ENCODE measurements at regions not wholly inside any gene's neighbourhood (a gene's known extent, or its start where the extent isn't known, plus 50 kb on each side); places are given as distances from the start of the nearest gene placed in this dataset.
"Not testable (repeated sequence)": the region's sequence is repeated elsewhere in the genome, so short reads cannot be mapped to it uniquely, and the experiment has no call there.

DNA sequence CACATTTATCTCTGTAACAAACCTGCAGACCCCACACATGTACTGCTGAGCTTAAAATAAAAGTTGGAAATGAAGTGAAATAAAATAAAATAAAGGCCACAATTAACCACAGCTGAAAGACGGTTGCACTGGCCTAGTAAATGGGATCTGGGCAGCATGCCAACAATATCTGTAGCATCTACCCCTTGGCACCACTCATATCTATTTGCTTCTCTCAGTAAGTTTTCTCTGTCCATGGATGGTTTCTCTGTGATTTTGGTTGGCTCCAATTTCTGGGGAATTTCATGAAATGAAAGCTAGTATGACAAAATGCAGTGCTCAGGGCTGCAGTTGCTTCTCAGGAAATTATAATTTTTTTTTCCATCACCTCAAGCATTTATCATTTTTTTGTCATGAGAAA, 172.0 kb upstream of the IL15 start:
- DNase-seq = peak; percentile 11

DNA sequence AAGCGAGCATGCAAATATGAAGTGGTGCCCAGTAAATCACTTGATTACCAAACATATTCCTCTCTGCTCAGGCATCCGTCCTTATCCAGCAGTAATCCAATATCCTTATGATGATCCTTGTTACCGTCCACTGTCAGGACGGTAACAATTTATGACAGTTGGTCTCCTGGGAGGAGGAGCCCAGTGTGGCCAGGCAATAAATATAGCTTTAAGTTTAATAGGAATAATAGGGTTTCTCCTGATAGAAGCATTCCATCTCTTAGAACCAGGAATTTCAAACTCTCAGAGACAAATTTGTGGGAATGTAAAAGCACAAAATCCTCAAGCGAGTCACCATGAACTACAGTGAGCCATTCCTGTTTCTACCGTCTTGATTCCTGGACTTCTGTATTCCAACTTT, 171.2 kb upstream of the IL15 start:
- no peak for DNase-seq

- DNase-seq = no peak
Measured at GRCh38 chr4:141467225-141467624, 169.2 kb upstream of the IL15 start.

GRCh38 chr4:141469392-141469791, 167.0 kb upstream of the IL15 start:
- no peak for DNase-seq

GRCh38 chr4:141473026-141473540, 163.3 kb upstream of the IL15 start:
- DNase-seq = no peak

DNA sequence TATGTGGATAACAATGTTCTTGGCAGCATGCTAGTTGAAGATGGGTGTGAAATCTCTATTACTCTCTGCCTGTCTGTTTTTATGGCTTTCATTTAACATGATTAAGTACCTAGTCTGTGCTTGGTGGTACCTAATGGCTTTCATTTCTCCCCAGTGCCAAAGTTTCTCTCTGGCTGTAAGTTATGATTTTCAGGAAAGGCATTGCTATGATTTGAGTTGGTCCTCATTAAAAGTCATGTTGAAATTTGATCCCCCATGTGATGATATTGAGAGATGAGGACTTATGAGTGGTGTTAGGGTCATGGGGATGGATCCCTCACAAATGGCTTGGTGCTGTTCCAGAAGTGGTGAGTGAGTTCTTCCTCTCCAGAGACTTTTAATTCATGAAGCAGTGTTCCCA, 162.4 kb upstream of the IL15 start:
- DNase-seq = no peak

DNA sequence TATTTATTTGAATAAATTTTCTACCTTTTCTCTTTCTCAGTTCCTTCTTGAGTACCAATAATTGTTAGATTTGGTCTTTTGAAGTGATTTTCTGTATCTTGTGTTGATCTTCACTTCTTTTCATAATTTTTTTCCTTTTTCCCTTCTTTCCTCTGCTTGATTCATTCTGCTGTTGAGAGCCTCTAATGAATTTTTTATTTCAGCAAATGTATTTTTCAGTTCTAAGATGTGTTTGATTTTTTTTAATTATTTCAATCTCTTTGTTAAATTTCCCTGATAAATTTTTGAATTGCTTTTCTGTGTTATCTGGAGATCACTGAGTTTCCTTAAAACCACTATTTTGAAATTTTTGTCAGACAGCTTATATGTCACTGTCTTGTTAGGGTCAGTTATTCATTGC, 155.4 kb upstream of the IL15 start:
- no peak for DNase-seq

GRCh38 chr4:141484298-141484697, 152.1 kb upstream of the IL15 start:
- DNase-seq = not testable (repeated sequence)

GRCh38 chr4:141486375-141486997, 149.9 kb upstream of the IL15 start:
- no peak for DNase-seq

- no peak for DNase-seq
Measured at GRCh38 chr4:141497627-141498026, 138.8 kb upstream of the IL15 start.

- DNase-seq = no peak
Measured at GRCh38 chr4:141499261-141499853, 137.0 kb upstream of the IL15 start.

DNA sequence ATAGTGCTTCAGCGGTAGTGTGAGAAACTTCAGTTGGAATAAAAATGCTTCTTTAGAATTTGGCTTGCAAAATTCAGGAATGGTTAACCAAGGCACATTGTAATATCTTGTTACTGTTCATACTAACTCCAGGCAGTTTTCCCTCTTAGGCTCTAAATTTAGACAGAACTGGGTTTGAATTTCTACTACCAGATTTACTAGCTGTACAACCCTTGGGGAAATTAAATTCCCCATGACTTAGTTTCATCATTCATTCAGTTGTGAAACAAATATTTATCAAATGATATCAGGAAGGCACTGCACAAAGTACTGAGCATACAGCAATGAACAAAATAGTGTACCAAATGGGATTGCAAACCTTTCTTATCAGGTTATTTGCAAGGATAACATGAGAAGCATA, 135.0 kb upstream of the IL15 start:
- DNase-seq = no peak

DNA sequence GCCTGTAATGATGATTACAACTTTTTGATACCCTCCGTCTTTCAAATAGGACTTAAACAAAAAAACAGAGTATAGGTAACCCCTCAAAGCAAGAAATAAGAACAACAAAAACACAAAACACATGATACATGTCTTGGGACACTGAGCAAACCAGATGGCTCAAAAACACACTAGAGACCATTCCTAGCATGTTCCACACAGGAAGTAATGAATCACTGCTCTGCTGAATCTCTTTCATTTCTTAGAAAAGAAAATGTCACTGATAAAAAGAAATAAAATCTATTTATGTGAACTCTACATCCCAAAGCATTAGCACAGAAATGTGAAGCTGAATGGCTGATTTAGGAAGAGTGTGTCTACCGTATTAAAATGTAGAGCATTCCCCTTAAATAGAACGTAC, 134.5 kb upstream of the IL15 start:
- DNase-seq = no peak

GRCh38 chr4:141502755-141503154, 133.6 kb upstream of the IL15 start:
- DNase-seq = no peak

DNA sequence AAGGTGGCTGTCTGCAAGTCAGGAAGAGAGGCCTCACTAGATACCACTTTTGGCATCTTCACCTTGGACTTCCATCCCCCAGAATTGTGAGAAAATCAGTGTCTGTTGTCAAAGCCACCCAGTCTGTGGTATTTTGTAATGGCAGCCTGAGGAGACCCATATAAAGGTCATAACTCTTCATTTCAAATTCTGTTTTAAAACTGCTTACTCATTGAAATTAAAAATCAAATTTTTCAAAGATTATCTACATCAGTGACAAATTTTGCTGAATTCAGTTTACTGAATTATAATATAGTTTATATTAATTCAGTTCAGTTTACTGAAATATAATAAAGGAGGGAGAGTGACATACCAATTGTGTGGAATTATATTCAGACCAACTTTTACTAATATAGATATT, 133.1 kb upstream of the IL15 start:
- DNase-seq = no peak

- no peak for DNase-seq
Measured at GRCh38 chr4:141511055-141511454, 125.3 kb upstream of the IL15 start.

- no peak for DNase-seq
Measured at GRCh38 chr4:141513866-141514265, 122.5 kb upstream of the IL15 start.

DNA sequence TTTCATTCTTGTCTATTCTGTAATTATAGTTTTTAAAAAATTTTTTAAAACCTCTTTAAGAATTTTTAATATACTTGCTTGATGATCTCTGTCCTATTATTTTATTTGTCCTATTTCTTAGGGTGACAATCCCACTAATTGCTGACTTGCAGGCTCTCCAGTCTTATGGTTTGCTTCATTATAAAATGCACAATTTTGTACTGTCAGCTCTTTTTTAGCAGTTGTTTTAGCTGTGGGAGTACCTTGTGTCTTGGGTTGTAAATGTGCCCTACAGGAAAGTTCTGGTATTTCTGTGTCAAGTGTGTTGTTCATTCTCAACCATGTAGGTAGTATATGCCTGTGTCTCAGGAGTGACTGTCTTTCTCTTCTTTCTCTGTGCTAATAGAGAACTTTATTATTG, 118.2 kb upstream of the IL15 start:
- no peak for DNase-seq

- no peak for DNase-seq
Measured at GRCh38 chr4:141524116-141524515, 112.3 kb upstream of the IL15 start.

GRCh38 chr4:141524841-141525240, 111.5 kb upstream of the IL15 start:
- DNase-seq = no peak

- no peak for DNase-seq
Measured at GRCh38 chr4:141530627-141531026, 105.8 kb upstream of the IL15 start.

DNA sequence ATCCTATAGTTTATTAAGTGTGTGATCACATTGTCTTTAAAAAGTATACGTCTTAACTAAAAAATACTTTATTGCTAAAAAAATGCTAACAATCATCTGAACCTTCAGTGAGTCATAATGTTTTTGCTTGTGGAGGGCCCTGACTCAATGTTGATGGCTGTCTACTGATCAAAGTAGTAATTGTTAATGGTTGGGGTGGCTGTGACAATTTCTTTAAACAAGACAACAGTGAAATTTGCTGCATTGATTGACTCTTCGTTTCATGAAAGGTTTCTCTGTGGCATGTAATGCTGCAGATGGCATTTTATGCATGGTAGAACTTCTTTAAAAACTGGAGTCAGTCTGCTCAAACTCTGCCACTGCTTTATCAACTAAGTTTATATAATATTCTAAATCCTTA, 101.4 kb upstream of the IL15 start:
- DNase-seq = no peak

- DNase-seq = no peak
Measured at GRCh38 chr4:141538001-141538400, 98.4 kb upstream of the IL15 start.

DNA sequence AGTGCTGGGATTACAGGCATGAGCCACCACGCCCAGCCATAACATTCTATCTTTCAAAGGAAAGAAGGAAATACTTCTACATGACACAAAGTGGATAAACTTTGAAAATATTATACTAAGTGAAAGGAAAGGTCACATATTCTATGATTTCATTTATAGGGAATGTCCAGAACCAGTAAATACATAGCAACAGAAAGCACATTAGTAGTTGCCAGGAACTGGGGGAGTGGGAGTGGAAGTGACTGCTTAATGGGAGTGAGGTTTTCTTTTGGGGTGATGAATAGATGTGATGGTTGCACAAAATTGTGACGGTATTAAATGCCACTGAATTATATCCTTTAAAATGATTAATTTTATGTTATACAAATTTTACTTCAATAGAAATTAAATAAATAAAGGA, 95.7 kb upstream of the IL15 start:
- DNase-seq = no peak

DNA sequence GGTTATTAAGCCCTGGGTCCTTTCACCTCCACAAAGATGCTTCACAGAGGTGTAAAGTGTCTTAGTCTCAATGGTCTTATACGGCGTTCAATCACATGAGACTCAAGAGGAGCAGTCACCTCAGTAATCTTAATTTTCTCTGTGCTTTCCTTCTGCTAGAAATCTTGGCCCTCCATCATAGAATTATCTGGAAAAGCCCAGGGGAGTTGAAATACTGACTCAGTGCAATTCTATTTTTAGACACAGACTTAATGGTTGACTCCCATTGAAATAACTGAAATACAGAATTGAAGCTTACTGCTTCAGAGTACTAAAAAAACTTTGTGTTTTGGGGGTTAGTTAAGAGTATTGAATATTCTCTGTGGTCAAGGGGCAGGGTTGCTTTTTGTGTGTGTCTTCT, 94.5 kb upstream of the IL15 start:
- DNase-seq = no peak

Measured in NCI-H510A (cell line).